NK-92 treated with Interleukin-12 subunit alpha and Interleukin-12 subunit beta, amount 100 ng/mL, for 24 hours (cell line): ENCODE measurements at regions not wholly inside any gene's neighbourhood (a gene's known extent, or its start where the extent isn't known, plus 50 kb on each side); places are given as distances from the start of the nearest gene placed in this dataset.
"Not testable (repeated sequence)": the region's sequence is repeated elsewhere in the genome, so short reads cannot be mapped to it uniquely, and the experiment has no call there.

Source experiments
- DNase-seq: peaks from one replicate; lab custom pipeline; 2025; lab: John Stamatoyannopoulos, UW

DNA sequence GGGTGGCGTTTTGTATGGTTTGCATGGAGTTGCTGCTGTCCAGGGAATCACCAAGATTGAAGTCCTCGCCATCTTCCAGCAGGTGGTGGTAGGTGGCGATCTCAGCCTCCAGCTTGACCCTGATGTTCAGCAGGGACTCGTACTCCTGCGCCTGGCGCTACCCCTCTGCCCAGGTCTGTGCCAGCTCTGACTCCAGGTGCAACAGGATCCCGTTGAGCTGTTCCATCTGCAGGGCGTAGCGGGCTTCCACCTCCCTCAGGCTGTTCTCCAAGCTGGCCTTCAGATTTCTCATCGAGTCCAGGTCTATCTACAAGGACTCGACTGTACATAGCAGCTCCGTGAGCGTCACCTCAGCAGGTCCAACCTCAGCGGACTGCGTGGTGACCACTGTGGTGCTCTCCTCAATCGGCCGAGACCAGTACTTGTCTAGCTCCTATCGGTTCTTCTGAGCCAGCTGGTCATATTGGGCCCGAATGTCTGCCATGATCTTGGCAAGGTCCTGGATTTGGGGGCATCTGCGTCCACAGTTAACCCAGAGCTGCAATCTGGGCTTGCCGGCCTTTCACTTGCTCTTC lies 1584.8 kb upstream of the ACO1 start:
- no peak for DNase-seq

DNA sequence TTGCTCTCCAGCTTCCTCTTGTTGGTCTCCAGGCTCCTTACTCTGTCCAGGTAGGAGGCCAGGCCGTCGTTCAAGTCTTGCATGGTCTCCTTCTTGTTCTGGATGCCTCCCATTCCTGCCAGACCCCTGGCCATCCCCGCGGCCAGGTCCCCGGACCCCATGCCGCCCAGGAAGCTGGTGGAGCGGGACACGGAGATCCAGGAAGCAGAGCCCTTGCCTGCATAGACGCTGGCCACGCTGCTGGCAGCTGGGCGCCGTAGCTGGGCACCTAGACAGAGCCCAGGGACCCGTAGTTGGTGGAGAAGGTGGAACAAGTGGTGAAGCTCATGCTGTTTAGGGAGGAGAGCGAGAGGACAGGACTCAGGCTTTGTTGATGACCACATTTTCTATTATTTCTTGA lies 1584.0 kb upstream of the ACO1 start:
- DNase-seq, result no peak

DNA sequence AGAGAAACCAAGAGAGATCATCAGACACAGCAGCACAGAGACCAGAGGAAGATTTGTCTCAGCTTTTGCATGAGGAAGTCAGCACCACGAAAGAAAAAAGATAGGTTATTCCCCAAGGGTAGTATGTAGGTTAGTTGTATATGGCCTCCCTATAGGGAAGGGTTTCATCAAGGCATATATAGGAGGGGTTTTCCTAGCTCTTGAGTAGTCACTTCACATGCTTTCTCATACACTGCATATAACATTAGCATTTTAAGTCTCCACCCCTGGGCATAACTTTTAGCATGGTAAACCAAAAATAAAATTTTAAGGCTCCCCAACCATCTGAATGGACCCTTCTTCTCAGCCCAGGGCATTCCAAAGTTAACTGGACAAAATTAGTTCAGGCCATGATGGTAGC lies 1571.6 kb upstream of the ACO1 start:
- no peak for DNase-seq

DNA sequence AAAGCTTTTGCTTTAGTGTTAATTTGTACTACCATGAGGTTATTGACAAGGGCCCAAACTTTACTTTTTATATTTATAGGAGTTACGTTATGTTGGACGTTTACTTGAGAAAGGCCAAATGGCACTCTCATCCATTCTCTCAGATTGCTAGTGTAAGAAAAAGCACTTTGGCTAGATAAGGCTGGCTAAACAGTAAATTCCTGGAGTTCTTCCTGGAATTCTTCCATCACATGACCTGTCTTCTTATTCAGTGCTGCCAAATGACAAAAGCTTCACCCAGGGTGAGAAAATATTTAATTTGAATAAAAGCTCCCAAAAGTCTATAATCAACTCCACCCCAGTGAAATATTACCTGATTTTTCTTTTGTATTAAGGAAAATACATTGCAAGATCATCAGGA lies 1568.9 kb upstream of the ACO1 start:
- no peak for DNase-seq

DNA sequence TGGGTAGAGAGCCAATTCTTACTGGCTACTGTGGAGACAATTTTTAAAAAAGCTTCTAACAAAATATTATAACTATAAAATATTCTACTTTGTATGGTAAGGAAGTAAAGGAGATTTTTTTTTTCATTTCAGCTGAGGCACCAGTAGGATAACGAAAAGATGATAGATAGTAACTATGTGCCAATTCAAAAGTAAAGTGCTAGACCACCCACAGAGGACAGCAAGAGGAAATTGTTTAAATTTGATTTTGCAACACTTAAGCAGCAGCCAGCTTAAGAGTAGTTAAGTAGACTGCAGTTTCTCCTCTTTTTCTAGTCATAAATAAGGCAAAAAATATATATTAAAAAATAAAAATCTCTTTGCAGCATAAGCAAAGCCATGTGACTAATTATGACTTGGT lies 1539.3 kb upstream of the ACO1 start:
- no peak for DNase-seq

DNA sequence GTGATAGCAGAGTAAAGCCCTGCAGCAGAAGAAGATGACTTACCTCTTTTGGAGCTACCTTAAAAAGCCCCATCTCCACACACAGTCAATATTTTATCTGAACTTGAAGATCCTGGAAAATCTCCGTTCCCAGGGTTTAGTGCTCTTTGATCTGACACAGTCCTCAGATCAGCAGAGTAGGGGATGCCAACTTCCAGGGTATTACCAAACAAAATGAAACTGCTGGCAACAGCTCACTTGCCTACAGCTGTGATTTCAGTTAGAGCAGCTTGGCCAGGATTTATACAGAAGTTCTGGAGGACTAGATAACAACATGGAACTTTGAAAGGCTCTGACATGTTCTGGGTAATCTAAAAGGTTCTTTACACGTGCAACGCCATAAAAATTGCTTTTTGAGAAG lies 1537.8 kb upstream of the ACO1 start:
- DNase-seq, result no peak

DNA sequence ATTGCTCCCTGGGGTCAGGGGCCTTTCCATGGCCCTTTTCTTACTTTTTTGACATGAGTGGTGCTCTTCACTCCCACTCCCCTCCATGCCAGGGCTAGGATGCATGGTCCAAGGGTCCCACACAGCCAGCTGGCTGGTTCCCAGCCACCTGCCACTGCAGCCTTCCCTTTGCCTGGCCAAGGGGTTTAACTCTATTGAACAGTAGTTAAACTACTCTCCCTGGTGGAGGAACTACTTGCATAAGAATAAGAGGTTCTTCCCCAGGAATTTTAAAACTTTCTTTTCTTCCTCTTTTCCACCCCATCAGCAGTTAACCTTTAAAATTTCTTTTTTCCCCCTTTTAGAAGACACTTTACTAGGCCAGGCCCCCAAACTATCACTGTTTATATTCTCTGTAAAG lies 1532.8 kb upstream of the ACO1 start:
- no peak for DNase-seq

DNA sequence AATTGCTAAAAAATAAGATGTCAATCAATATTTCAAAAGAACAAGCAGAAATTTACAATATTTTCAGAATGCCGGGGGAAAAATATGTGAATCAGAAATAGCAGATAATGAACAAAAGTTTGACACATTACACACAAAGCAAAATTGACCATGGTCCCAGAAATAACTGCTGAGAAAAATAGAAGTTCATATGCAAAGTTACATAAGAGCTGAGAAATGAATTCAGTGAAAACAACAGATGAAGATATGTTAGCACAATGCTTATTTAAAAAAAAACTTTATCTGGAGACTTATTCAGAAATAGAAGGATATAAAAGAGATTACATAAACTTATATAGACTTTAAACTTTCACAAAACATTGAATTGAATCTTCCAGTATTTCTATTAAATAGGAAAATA lies 1483.7 kb upstream of the ACO1 start:
- DNase-seq, result no peak

DNA sequence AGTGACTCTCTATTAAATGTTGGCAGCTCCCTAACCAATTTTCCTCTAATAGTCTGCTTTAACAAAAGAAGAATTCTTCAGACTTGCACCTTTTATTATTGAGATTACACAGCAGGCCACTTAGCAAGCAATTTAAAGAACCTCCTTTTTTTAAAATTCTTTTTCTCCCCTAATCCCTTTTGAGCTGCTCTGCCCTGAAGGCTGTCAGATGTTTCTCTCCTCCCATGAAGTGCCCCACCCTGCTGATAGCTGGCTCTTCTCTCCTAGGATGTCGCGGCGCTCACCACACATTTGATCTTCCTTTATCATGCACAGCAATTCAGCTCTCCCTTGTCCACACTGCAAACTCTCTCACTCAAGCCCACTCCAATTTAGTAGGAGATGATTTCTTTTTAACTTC lies 1471.1 kb upstream of the ACO1 start:
- DNase-seq, result no peak

DNA sequence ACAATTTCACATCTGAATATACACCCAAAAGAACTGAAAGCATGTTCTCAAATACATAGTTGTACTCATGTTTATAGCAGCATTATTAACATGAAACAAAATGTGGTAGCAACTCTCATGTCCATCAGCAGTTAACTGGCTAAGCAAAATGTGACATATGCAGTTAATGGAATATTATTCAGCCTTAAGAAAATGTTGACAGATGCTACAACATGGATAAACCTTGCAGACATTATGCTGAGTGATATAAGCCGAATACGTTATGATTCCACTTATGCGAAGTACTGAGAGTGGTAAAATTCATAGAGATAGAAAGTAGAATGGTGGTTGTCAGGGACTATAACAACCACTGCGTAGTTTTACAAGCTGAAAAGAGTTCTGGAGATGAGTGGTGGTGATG lies 1469.0 kb upstream of the ACO1 start:
- DNase-seq, result no peak

DNA sequence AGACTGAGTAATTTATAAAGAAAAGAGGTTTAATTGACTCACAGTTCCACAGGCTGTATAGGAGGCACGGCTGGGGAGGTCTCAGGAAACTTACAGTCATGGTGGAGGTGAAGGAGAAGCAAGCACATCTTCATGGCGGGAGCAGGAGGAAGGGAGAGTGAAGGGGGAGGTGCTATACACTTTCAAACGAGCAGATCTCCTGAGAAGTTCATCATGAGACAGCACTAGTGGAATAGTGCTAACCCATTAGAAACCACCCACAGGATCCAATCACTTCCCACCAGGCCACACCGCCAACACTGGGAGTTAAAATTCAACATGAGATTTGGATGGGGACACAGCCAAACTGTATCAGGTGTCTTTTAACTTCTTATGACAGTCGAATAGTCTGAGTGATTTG lies 1459.3 kb upstream of the ACO1 start:
- no peak for DNase-seq

DNA sequence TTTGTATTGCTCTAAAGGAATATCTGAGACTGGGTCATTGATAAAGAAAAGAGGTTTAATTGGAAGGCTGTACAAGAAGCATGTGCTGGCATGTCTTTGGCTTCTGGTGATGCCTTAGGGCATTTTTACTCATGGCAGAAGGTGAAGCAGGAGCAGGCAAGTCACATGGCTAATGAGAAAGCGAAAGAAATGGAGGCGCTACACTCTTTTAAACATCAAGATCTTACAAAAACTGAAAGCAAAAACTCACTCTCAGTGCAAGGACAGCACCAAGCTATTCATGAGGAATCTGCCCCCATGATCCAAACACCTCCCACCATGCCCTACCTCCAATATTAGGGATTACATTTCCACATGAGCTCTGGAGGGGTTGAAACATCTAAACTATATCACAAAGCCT lies 1458.8 kb upstream of the ACO1 start:
- DNase-seq, result no peak

DNA sequence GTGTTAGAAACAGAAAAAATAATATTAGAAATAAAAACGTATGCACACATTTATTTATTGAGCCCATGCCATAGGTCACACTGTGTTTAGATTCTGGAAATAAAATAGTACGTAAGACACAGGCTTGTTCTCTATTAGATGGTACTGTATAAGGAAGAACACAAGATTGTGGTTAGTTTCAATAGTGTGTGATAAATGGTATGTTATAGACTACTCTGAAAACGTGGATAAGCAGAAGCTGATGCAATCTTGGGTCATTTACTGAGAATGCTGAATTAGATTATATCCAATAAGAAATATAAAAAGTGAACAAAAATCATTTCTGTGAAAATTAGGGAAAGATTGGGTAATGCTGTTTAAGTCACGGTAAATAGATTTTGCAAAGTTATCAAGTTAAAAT lies 1456.4 kb upstream of the ACO1 start:
- no peak for DNase-seq

DNA sequence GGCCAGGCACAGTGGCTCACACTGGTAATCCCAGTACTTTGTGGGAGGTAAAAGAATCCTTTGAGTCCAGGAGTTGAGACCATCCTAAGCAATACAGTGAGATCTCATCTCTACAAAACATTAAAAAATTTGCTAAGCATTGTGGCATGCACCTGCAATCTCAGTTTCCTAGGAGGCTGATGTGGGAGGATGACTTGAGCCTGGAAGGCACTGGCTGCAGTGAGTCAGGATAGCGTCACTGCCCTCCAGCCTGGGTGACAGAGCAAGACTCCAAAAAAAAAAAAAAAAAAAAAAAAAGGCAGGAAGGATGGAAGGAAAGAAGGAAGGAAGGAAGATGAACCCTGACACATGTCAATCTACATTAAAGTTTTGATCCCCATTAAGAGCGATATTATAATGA lies 1452.2 kb upstream of the ACO1 start:
- no peak for DNase-seq

DNA sequence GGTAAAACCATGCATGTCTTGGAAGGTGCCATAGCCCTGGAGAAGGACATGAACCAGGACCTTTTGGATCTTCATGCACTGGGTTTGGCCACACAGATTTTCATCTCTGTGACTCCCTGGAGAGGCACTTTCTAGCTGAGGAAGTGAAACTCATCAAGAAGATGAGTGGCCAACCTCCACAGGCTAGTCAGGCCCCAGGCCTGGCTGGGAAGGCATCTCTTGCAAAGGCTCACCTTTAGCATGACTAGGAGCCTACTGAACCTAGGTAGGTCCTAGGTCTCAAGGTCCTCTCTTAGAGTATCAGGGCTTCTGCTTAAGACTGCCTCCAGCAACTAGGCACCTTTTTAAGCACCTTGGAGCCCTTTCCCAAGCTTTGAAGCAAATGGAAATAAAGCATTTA lies 1448.7 kb upstream of the ACO1 start:
- DNase-seq, result no peak

DNA sequence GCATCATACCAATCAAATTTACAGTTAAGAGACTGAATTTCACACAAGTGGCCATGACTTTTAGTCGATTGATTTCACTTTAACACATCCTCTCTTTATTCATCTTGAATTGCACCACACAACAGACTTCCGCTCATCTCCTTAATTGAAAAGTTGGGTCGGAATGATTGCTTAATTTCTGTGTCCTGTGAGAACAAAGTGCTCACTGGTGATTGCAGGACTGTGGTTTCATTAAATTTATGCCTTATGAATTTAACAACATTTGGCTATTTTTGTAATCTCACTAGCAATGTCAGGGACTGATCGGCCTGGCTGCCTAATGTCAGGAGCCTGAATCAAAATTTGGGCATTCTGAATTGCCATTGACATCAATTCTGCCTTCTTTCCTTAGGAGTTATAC lies 1447.3 kb upstream of the ACO1 start:
- DNase-seq, result no peak

DNA sequence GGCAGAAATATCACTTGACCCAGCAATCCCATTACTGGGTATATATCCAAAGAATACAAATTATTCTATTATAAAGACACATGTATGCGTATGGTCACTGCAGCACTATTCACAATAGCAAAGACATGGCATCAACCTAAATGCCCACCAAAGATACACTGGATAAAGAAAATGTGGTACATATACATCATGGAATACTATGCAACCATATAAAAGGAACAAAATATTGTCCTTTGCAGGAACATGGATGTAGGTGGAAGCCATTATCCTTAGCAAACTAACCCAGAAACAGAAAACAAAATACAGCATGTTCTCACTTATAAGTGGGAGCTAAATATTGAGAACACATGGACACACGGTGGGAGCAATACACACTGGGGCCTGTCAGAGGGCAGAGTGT lies 1441.6 kb upstream of the ACO1 start:
- not testable (repeated sequence) for DNase-seq

DNA sequence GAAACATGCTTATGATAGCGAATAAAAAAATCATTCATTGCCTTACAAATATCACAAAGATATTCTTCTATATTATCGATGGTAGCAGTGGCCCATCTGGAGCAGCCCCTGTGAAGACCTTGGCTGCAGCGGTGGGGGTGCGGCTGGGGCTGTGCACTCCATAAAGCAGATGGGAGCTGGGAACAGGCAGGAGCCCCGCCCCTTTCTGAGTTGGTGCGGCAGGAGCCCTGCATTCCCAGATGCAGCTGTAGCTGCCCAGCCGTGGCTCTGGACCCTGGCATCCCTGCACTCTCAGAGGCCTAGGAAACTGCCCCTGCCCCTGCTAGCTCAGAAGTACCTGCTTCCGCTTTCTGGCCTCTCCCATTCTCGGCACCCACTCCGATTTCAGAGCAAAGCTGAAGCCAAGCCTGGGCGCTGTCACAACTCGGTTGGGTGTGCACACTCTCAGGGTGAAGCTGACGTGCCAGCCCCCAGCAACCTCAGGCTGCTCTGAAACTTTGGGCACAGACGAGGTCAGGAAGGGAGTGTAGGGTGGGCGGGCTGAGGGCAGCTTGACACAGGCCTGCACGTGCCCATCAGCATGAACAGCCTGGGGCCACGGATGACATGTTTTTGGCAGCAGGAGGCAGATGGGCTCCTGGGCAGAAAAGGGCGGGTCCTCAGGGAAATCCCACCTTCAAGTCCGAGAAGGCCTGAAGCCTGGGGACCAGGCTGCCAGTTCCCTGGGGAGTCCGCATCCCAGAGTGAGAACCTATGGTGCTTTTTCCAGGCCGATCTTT lies 1440.8 kb upstream of the ACO1 start:
- no peak for DNase-seq

DNA sequence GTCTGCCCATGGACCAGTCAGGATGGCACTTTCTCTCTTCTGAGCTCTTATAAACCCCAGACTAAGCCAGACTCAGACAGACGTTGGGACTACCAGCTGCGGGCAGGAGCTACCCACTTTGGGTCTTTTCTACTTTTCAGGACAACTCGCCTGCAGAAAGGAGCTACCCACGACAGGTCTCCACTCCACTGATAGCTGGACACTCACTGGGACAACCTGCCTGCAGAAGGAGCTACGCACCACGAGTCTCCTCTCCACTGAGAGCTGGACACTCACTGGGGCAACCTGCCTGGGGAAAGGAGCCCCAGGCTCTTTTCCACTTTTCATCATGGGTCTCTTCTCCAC lies 1440.2 kb upstream of the ACO1 start:
- DNase-seq, result no peak

DNA sequence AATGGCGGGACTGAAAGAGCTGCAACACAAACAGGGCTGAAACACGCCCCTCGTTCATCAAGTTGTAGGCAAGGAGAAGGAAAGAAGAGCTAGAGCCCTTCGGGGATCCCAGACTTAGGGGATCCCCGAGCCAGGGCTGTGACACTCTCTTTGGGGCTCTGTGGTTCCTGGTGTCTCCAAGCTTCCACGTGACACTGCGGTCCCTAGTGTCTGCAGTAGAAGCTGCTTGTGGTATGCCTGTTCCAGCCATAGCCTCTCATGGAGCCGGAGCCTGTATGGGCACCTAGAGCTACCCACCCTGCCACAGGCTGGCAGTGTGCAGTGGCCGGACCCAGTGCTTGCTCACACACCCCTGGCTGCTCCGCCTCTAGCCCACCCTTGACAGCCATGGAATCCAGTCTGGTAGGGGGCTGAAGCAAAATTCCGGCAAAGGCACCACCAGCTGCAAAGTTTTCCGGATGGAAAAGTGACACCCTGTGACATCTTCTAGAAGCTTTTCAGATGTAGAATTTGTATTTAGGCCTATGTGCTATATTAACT lies 1439.6 kb upstream of the ACO1 start:
- no peak for DNase-seq

DNA sequence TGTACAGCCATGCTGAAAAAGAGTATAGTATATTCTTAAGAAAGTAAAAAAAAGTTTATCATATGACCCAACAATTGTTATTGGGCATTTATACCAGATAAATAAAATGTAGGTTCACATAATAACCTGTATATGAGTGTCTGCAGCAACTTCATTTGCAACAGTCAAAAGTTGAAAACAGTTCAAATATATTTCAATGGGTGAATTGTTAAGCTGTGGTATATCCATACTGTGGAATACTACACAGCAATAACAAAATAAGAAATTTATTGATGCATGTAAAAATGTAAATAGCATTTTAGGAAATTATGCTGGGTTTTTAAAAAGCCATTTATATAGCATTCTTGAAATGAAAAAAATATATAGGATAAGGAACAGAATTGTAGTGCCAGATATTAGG lies 1420.1 kb upstream of the ACO1 start:
- DNase-seq, result no peak

DNA sequence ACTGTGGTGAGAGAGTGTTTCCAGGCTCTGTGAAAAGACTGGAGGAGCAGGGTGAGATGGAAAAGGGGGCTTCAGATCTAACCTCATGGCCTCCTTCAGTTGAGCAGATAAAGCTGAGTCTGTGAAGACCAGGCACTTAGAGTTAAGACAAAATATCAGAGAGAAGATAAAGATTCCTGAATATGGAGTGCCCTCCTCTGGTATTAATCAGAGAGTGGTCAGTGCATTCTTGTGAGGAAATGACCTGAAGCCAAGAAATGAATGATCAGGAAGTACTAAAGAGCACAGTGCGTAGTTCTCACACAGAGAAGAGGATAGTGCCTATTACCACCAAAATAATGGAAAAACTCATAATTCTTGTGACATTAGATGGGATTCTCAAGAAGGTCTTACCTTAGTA lies 1417.0 kb upstream of the ACO1 start:
- no peak for DNase-seq

DNA sequence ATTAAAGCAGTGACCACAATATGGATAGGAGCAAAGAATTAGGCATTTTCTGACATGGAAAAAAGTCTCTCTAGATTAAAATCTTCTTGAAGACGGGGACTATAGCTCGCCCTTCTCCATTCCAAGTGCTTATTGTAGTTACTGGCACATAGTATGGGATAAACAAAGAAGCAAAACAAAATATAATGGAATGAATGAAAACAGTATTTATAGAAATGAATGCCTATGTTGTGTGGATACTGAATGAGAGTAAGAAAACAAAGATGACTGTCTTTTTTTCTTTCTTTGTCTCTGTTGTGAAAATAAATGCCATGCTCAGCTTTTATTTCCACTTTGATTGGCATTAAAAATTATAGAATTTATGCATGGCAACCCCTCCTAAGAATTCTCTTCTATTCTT lies 1414.3 kb upstream of the ACO1 start:
- no peak for DNase-seq

DNA sequence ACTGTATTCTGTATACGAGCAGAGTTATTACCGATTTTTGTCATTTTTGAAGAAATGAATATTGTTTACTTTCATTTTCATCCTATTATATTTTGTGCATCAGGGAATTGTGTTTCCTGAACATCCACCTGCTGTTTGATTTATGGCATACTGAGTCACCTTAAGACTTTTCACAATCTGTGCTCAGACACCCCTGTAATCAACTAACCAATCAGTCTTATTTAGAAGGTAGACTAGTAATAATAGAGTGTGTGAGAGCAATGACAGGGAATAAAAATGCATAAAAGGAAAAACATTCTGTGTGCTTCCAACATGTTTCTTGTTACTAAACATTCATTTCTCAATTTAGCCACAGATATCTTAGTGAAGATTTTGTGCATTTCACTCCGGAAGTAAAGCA lies 1413.6 kb upstream of the ACO1 start:
- DNase-seq, result no peak
